ENCODE measurements at regions not wholly inside any gene's neighbourhood (a gene's known extent, or its start where the extent isn't known, plus 50 kb on each side); places are given as distances from the start of the nearest gene placed in this dataset.

DNA sequence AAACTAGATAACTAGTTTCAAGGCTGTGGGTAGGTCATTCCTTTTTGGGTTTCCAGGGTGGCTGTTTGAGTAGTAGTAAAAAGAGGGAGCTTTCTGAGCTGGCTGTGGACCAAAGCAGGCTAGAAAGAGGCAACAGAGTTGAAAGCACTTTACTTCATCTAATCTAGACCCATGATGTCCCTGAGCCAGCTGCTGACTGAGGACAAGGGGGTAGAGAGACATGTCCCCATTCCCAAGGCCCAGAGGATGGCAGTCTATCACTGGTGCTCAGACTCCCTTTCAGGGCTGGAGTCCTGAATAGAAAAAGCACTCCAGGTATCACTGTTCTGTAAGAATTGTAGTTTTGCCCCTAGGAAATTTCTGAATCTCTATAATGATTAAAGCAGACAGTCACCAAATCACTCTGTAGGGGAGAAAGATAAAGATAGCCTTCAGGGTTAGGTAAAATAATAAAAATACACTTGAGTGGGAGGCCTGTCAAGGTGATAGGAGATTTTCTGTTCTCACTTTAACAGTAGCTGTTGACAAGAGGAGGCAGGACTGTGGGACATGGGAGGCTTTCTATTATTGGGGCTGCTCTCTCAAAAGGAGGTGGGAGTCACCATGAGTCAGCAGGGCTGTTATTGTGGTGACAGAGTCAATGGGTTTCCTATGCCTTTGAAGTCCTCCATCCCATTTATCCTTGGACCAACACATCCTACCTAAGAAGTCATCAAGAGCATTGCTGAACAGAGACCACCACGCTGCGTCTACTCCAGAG is 190.2 kb upstream of the MPHOSPH6 start:
- TF ChIP-seq CTCF (IDR thresholded peaks at IDR 0.05; ENCODE audit: insufficient read depth, low read length) (no peak), POLR2AphosphoS5 (IDR thresholded peaks at IDR 0.05; ENCODE audit: low read depth) (no peak), REST (IDR thresholded peaks at IDR 0.05; ENCODE audit: insufficient replicate concordance, low read depth) (no peak), GABPA (IDR thresholded peaks at IDR 0.05; ENCODE audit: low read depth) (no peak)
